ENCODE measurements at regions not wholly inside any gene's neighbourhood (a gene's known extent, or its start where the extent isn't known, plus 50 kb on each side); places are given as distances from the start of the nearest gene placed in this dataset.

- Histone ChIP-seq H3K4me3 (ENCODE audit: insufficient read depth, low read depth, low read length) (no peak overlapping the region), H3K27me3 (ENCODE audit: control insufficient read depth, insufficient read depth, low read length) (peaks cover 11% of the 10 kb centered on the region), H3K36me3 (replicated peaks; ENCODE audit: control insufficient read depth, insufficient read depth, low read length) (no peaks in the 10 kb centered on the region; the same call in 1 of the 2 replicates)
- no peak for DNase-seq
These were observed 168.6 kb downstream of the TRIM33 start for GRCh38 chr1:114342376-114342775.

- Histone ChIP-seq H3K27me3 (ENCODE audit: control insufficient read depth, insufficient read depth, low read length) (peaks cover 8% of the 10 kb centered on the region; the same call in 1 of the 2 replicates), H3K4me3 (ENCODE audit: insufficient read depth, low read depth, low read length) (no peak overlapping the region), H3K36me3 (replicated peaks; ENCODE audit: control insufficient read depth, insufficient read depth, low read length) (no peaks in the 10 kb centered on the region; the same call in 1 of the 2 replicates)
- DNase-seq = no peak
These were observed 169.1 kb downstream of the TRIM33 start for GRCh38 chr1:114341856-114342255.

GRCh38 chr1:114341299-114341698, 169.7 kb downstream of the TRIM33 start:
- Histone ChIP-seq H3K4me3 (ENCODE audit: insufficient read depth, low read depth, low read length) (no peak overlapping the region), H3K27me3 (ENCODE audit: control insufficient read depth, insufficient read depth, low read length) (peaks cover 7% of the 10 kb centered on the region; the same call in 1 of the 2 replicates), H3K36me3 (replicated peaks; ENCODE audit: control insufficient read depth, insufficient read depth, low read length) (no peaks in the 10 kb centered on the region; the same call in 1 of the 2 replicates)
- DNase-seq = no peak

- no peak overlapping the region for H3K4me3 ChIP-seq (ENCODE audit: insufficient read depth, low read depth, low read length)
- DNase-seq = no peak
- H3K27me3 ChIP-seq (ENCODE audit: control insufficient read depth, insufficient read depth, low read length) = peaks cover 3% of the 10 kb centered on the region; the same call in 1 of the 2 replicates
- no peaks in the 10 kb centered on the region; the same call in 1 of the 2 replicates for H3K36me3 ChIP-seq (replicated peaks; ENCODE audit: control insufficient read depth, insufficient read depth, low read length)
These were observed 170.1 kb downstream of the TRIM33 start for GRCh38 chr1:114340892-114341291.

GRCh38 chr1:114339379-114339778, 171.6 kb downstream of the TRIM33 start:
- Histone ChIP-seq H3K4me3 (ENCODE audit: insufficient read depth, low read depth, low read length) (no peak overlapping the region), H3K27me3 (ENCODE audit: control insufficient read depth, insufficient read depth, low read length) (no peaks in the 10 kb centered on the region), H3K36me3 (replicated peaks; ENCODE audit: control insufficient read depth, insufficient read depth, low read length) (no peaks in the 10 kb centered on the region; the same call in 1 of the 2 replicates)
- no peak for DNase-seq

GRCh38 chr1:114338191-114338890, 172.7 kb downstream of the TRIM33 start:
- no peak for DNase-seq
- Histone ChIP-seq H3K4me3 (ENCODE audit: insufficient read depth, low read depth, low read length) (no peak overlapping the region), H3K36me3 (replicated peaks; ENCODE audit: control insufficient read depth, insufficient read depth, low read length) (no peaks in the 10 kb centered on the region; the same call in 1 of the 2 replicates), H3K27me3 (ENCODE audit: control insufficient read depth, insufficient read depth, low read length) (no peaks in the 10 kb centered on the region)

- DNase-seq = no peak
- H3K4me3 ChIP-seq (ENCODE audit: insufficient read depth, low read depth, low read length) = no peak overlapping the region
- no peaks in the 10 kb centered on the region for H3K27me3 ChIP-seq (ENCODE audit: control insufficient read depth, insufficient read depth, low read length)
- no peaks in the 10 kb centered on the region; the same call in 1 of the 2 replicates for H3K36me3 ChIP-seq (replicated peaks; ENCODE audit: control insufficient read depth, insufficient read depth, low read length)
These were observed 173.6 kb downstream of the TRIM33 start for GRCh38 chr1:114337417-114337816.

GRCh38 chr1:114336360-114336759, 174.6 kb downstream of the TRIM33 start:
- Histone ChIP-seq H3K36me3 (replicated peaks; ENCODE audit: control insufficient read depth, insufficient read depth, low read length) (no peaks in the 10 kb centered on the region; the same call in 1 of the 2 replicates), H3K27me3 (ENCODE audit: control insufficient read depth, insufficient read depth, low read length) (no peaks in the 10 kb centered on the region), H3K4me3 (ENCODE audit: insufficient read depth, low read depth, low read length) (no peak overlapping the region)
- no peak for DNase-seq

- H3K27me3 ChIP-seq (ENCODE audit: control insufficient read depth, insufficient read depth, low read length) = no peaks in the 10 kb centered on the region
These were observed 175.7 kb downstream of the TRIM33 start for GRCh38 chr1:114335273-114335672.

GRCh38 chr1:114334297-114334696, 176.7 kb downstream of the TRIM33 start:
- H3K36me3 ChIP-seq (replicated peaks; ENCODE audit: control insufficient read depth, insufficient read depth, low read length) = no peaks in the 10 kb centered on the region; the same call in 1 of the 2 replicates
- H3K27me3 ChIP-seq (ENCODE audit: control insufficient read depth, insufficient read depth, low read length) = peaks cover 4% of the 10 kb centered on the region
- no peak for DNase-seq
- no peak overlapping the region for H3K4me3 ChIP-seq (ENCODE audit: insufficient read depth, low read depth, low read length)

More at GRCh38 chr1:114335273-114335672, 175.7 kb downstream of the TRIM33 start:
- Histone ChIP-seq H3K4me3 (ENCODE audit: insufficient read depth, low read depth, low read length) (no peak overlapping the region), H3K36me3 (replicated peaks; ENCODE audit: control insufficient read depth, insufficient read depth, low read length) (no peaks in the 10 kb centered on the region; the same call in 1 of the 2 replicates)
- DNase-seq = no peak

- DNase-seq = no peak
- Histone ChIP-seq H3K27me3 (ENCODE audit: control insufficient read depth, insufficient read depth, low read length) (peaks cover 4% of the 10 kb centered on the region), H3K4me3 (ENCODE audit: insufficient read depth, low read depth, low read length) (no peak overlapping the region), H3K36me3 (replicated peaks; ENCODE audit: control insufficient read depth, insufficient read depth, low read length) (no peaks in the 10 kb centered on the region; the same call in 1 of the 2 replicates)
These were observed 177.3 kb downstream of the TRIM33 start for GRCh38 chr1:114333690-114334089.

GRCh38 chr1:114331936-114332335, 178.3 kb upstream of the SYT6 start:
- Histone ChIP-seq H3K36me3 (replicated peaks; ENCODE audit: control insufficient read depth, insufficient read depth, low read length) (no peaks in the 10 kb centered on the region), H3K4me3 (ENCODE audit: insufficient read depth, low read depth, low read length) (no peak overlapping the region), H3K27me3 (ENCODE audit: control insufficient read depth, insufficient read depth, low read length) (peaks cover 4% of the 10 kb centered on the region)
- DNase-seq = no peak

GRCh38 chr1:114330451-114330983, 176.8 kb upstream of the SYT6 start:
- DNase-seq = no peak
- Histone ChIP-seq H3K36me3 (replicated peaks; ENCODE audit: control insufficient read depth, insufficient read depth, low read length) (no peaks in the 10 kb centered on the region), H3K27me3 (ENCODE audit: control insufficient read depth, insufficient read depth, low read length) (peaks cover 4% of the 10 kb centered on the region), H3K4me3 (ENCODE audit: insufficient read depth, low read depth, low read length) (no peak overlapping the region)

GRCh38 chr1:114328361-114328904, 174.8 kb upstream of the SYT6 start:
- H3K36me3 ChIP-seq (replicated peaks; ENCODE audit: control insufficient read depth, insufficient read depth, low read length) = no peaks in the 10 kb centered on the region
- no peak for DNase-seq
- H3K27me3 ChIP-seq (ENCODE audit: control insufficient read depth, insufficient read depth, low read length) = peaks cover 4% of the 10 kb centered on the region
- H3K4me3 ChIP-seq (ENCODE audit: insufficient read depth, low read depth, low read length) = no peak overlapping the region

GRCh38 chr1:114324662-114324965, 170.9 kb upstream of the SYT6 start:
- H3K4me3 ChIP-seq (ENCODE audit: insufficient read depth, low read depth, low read length) = no peak overlapping the region
- no peaks in the 10 kb centered on the region for H3K36me3 ChIP-seq (replicated peaks; ENCODE audit: control insufficient read depth, insufficient read depth, low read length)
- H3K27me3 ChIP-seq (ENCODE audit: control insufficient read depth, insufficient read depth, low read length) = no peaks in the 10 kb centered on the region
- DNase-seq = no peak
